ENCODE measurements at regions not wholly inside any gene's neighbourhood (a gene's known extent, or its start where the extent isn't known, plus 50 kb on each side); places are given as distances from the start of the nearest gene placed in this dataset.

GRCh38 chr2:121008975-121009374 lies 273.3 kb downstream of the GLI2 start:
- Histone ChIP-seq H3K4me3 (no peak overlapping the region), H3K79me2 (no peaks in the 10 kb centered on the region), H2AFZ (no peak overlapping the region), H3K36me3 (replicated peaks; ENCODE audit: insufficient read depth, low read depth) (no peaks in the 10 kb centered on the region), H4K20me1 (ENCODE audit: insufficient read depth, poor library complexity, severe bottlenecking) (no peaks in the 10 kb centered on the region), H3K4me1 (ENCODE audit: insufficient read depth) (no peaks in the 10 kb centered on the region), H3K27me3 (no peaks in the 10 kb centered on the region), H3K4me2 (no peak overlapping the region), H3K9me2 (replicated peaks; ENCODE audit: insufficient read depth) (no peaks in the 10 kb centered on the region), H3K9me3 (ENCODE audit: low read depth) (no peaks in the 10 kb centered on the region), H3K27ac (no peak overlapping the region)
- DNase-seq (ENCODE audit: low spot score), result no peak
- WGBS (ENCODE audit: low lambda C conversion rate, missing lambda C conversion rate), result 66% methylated on average over 5 of the region's 5 CpGs
- TF ChIP-seq CTCF (IDR thresholded peaks at IDR 0.05; ENCODE audit: poor library complexity) (peak; percentile 4), EZH2 (IDR thresholded peaks at IDR 0.05; ENCODE audit: borderline replicate concordance) (no peak)

GRCh38 chr2:121010998-121011397 lies 274.0 kb downstream of the TFCP2L1 start:
- Histone ChIP-seq H3K9me3 (ENCODE audit: low read depth) (no peaks in the 10 kb centered on the region), H3K4me3 (no peak overlapping the region), H4K20me1 (ENCODE audit: insufficient read depth, poor library complexity, severe bottlenecking) (no peaks in the 10 kb centered on the region), H3K27me3 (no peaks in the 10 kb centered on the region), H2AFZ (no peak overlapping the region), H3K36me3 (replicated peaks; ENCODE audit: insufficient read depth, low read depth) (no peaks in the 10 kb centered on the region), H3K9me2 (replicated peaks; ENCODE audit: insufficient read depth) (no peaks in the 10 kb centered on the region), H3K4me2 (no peak overlapping the region), H3K79me2 (no peaks in the 10 kb centered on the region), H3K4me1 (ENCODE audit: insufficient read depth) (no peaks in the 10 kb centered on the region), H3K27ac (no peak overlapping the region)
- TF ChIP-seq EZH2phosphoT487 (IDR thresholded peaks at IDR 0.05; ENCODE audit: low read depth, severe bottlenecking, unreplicated experiment) (no peak), CTCF (IDR thresholded peaks at IDR 0.05; ENCODE audit: poor library complexity) (no peak), EZH2 (IDR thresholded peaks at IDR 0.05; ENCODE audit: borderline replicate concordance) (no peak)
- no peak for DNase-seq (ENCODE audit: low spot score)

- WGBS (ENCODE audit: low lambda C conversion rate, missing lambda C conversion rate), result 100% methylated on average over 3 of the region's 3 CpGs
- no peak for TF ChIP-seq EZH2 (IDR thresholded peaks at IDR 0.05; ENCODE audit: borderline replicate concordance)
- TF ChIP-seq CTCF (IDR thresholded peaks at IDR 0.05; ENCODE audit: poor library complexity), result no peak
- TF ChIP-seq EZH2phosphoT487 (IDR thresholded peaks at IDR 0.05; ENCODE audit: low read depth, severe bottlenecking, unreplicated experiment), result no peak
- H3K4me3 ChIP-seq, result no peak overlapping the region
- no peak overlapping the region for H2AFZ ChIP-seq
- no peaks in the 10 kb centered on the region for H3K36me3 ChIP-seq (replicated peaks; ENCODE audit: insufficient read depth, low read depth)
- H3K9me2 ChIP-seq (replicated peaks; ENCODE audit: insufficient read depth), result no peaks in the 10 kb centered on the region
- H3K4me1 ChIP-seq (ENCODE audit: insufficient read depth), result no peaks in the 10 kb centered on the region
- H3K79me2 ChIP-seq, result no peaks in the 10 kb centered on the region
- no peak overlapping the region for H3K4me2 ChIP-seq
- DNase-seq (ENCODE audit: low spot score), result no peak
- no peaks in the 10 kb centered on the region for H3K9me3 ChIP-seq (ENCODE audit: low read depth)
- H3K27me3 ChIP-seq, result no peaks in the 10 kb centered on the region
- H4K20me1 ChIP-seq (ENCODE audit: insufficient read depth, poor library complexity, severe bottlenecking), result no peaks in the 10 kb centered on the region
- H3K27ac ChIP-seq, result no peak overlapping the region
Observed at GRCh38 chr2:121014876-121015275, 270.1 kb downstream of the TFCP2L1 start.

GRCh38 chr2:121015971-121016485 lies 269.0 kb downstream of the TFCP2L1 start:
- Histone ChIP-seq H3K27ac (no peak overlapping the region), H3K4me1 (ENCODE audit: insufficient read depth) (no peaks in the 10 kb centered on the region), H3K36me3 (replicated peaks; ENCODE audit: insufficient read depth, low read depth) (no peaks in the 10 kb centered on the region), H3K79me2 (no peaks in the 10 kb centered on the region), H3K4me2 (no peak overlapping the region), H2AFZ (no peak overlapping the region), H3K9me2 (replicated peaks; ENCODE audit: insufficient read depth) (no peaks in the 10 kb centered on the region), H3K9me3 (ENCODE audit: low read depth) (no peaks in the 10 kb centered on the region), H3K4me3 (no peak overlapping the region), H4K20me1 (ENCODE audit: insufficient read depth, poor library complexity, severe bottlenecking) (no peaks in the 10 kb centered on the region), H3K27me3 (no peaks in the 10 kb centered on the region)
- no peak for TF ChIP-seq EZH2phosphoT487 (IDR thresholded peaks at IDR 0.05; ENCODE audit: low read depth, severe bottlenecking, unreplicated experiment)
- no peak for TF ChIP-seq CTCF (IDR thresholded peaks at IDR 0.05; ENCODE audit: poor library complexity)
- no peak for TF ChIP-seq EZH2 (IDR thresholded peaks at IDR 0.05; ENCODE audit: borderline replicate concordance)
- DNase-seq (ENCODE audit: low spot score), result no peak
- 48% methylated on average over 7 of the region's 7 CpGs for WGBS (ENCODE audit: low lambda C conversion rate, missing lambda C conversion rate)
